Prostate gland (tissue), 2 donors: ENCODE measurements at regions not wholly inside any gene's neighbourhood (a gene's known extent, or its start where the extent isn't known, plus 50 kb on each side); places are given as distances from the start of the nearest gene placed in this dataset.

ENCODE experiments used
- CTCF ChIP-seq, 4 experiments: fragments of 200-600 bp in 2 of 4; fragments of 450-650 bp in 2 of 4; sonication (generic) in 2 of 4; IDR thresholded peaks; 1 replicate in 3 of 4; 2 replicates in 1 of 4; pipeline ENCODE4 v1.5.1; 2016 to 2019; ENCODE audit warnings: antibody characterized with exemption in 4 of 4, mild to moderate bottlenecking in 2 of 4, moderate library complexity in 2 of 4
- POLR2A ChIP-seq: fragments of 450-650 bp; IDR thresholded peaks from one replicate; pipeline ENCODE4 v1.6.1; 2016; ENCODE audit warnings: antibody characterized with exemption, mild to moderate bottlenecking
- POLR2AphosphoS5 ChIP-seq: sonication (generic); formaldehyde crosslinking; IDR thresholded peaks from one replicate; pipeline ENCODE4 v1.6.1; 2017; ENCODE audit warnings: antibody characterized with exemption

GRCh38 chr5:68086439-68086838 lies 129.1 kb upstream of the PIK3R1 start:
- TF ChIP-seq POLR2A (no peak), CTCF (IDR thresholded peaks at IDR 0.05) (no peak), POLR2AphosphoS5 (no peak)
